NCI-H146 treated with DMSO at 0.1 percent for 48 hours (cell line): ENCODE measurements at regions not wholly inside any gene's neighbourhood (a gene's known extent, or its start where the extent isn't known, plus 50 kb on each side); places are given as distances from the start of the nearest gene placed in this dataset.

Source experiments
- DNase-seq: peaks from one replicate; lab custom pipeline; 2025; ENCODE audit not compliant: unreplicated experiment; lab: John Stamatoyannopoulos, UW

GRCh38 chr16:86712158-86713009 lies 134.0 kb downstream of the FOXL1 start:
- no peak for DNase-seq

GRCh38 chr16:86713021-86713631 lies 134.8 kb downstream of the FOXL1 start:
- DNase-seq: no peak

- DNase-seq: no peak
Measured at GRCh38 chr16:86714166-86714565, 135.8 kb downstream of the FOXL1 start.

GRCh38 chr16:86716649-86717048 lies 138.3 kb downstream of the FOXL1 start:
- no peak for DNase-seq

- no peak for DNase-seq
Measured at GRCh38 chr16:86718118-86718517, 139.8 kb downstream of the FOXL1 start.

- no peak for DNase-seq
Measured at GRCh38 chr16:86722970-86723369, 144.6 kb downstream of the FOXL1 start.

GRCh38 chr16:86723689-86724088 lies 145.3 kb downstream of the FOXL1 start:
- no peak for DNase-seq

- DNase-seq: no peak
Measured at GRCh38 chr16:86725401-86725800, 147.1 kb downstream of the FOXL1 start.

- DNase-seq: no peak
Measured at GRCh38 chr16:86726340-86726739, 148.0 kb downstream of the FOXL1 start.

GRCh38 chr16:86727131-86727530 lies 148.8 kb downstream of the FOXL1 start:
- no peak for DNase-seq

- no peak for DNase-seq
Measured at GRCh38 chr16:86727632-86728031, 149.3 kb downstream of the FOXL1 start.

- no peak for DNase-seq
Measured at GRCh38 chr16:86729686-86730085, 151.3 kb downstream of the FOXL1 start.

- no peak for DNase-seq
Measured at GRCh38 chr16:86730086-86730485, 151.7 kb downstream of the FOXL1 start.

GRCh38 chr16:86730597-86730996 lies 152.2 kb downstream of the FOXL1 start:
- no peak for DNase-seq

GRCh38 chr16:86732621-86733295 lies 154.4 kb downstream of the FOXL1 start:
- DNase-seq: no peak

- DNase-seq: no peak
Measured at GRCh38 chr16:86733546-86734254, 155.4 kb downstream of the FOXL1 start.

- no peak for DNase-seq
Measured at GRCh38 chr16:86734543-86735460, 156.5 kb downstream of the FOXL1 start.

- no peak for DNase-seq
Measured at GRCh38 chr16:86735727-86736126, 157.4 kb downstream of the FOXL1 start.

- no peak for DNase-seq
Measured at GRCh38 chr16:86736502-86736901, 158.2 kb downstream of the FOXL1 start.

GRCh38 chr16:86737083-86737482 lies 158.7 kb downstream of the FOXL1 start:
- no peak for DNase-seq
